K562 (cell line): ENCODE measurements at regions not wholly inside any gene's neighbourhood (a gene's known extent, or its start where the extent isn't known, plus 50 kb on each side); places are given as distances from the start of the nearest gene placed in this dataset.
"Not testable (repeated sequence)": the region's sequence is repeated elsewhere in the genome, so short reads cannot be mapped to it uniquely, and the experiment has no call there.

ENCODE experiments used
- ATAC-seq: fragments of 200-7000 bp; cut with Tn5 transposase; 3 replicates; pipeline ENCODE4 v1.9.1; 2020; ENCODE audit warnings: moderate library complexity
- BruUV-seq: library from RNA; stranded (reverse); fragments of 400-500 nt; replicated peaks from 2 replicates; lab custom pipeline; 2021; lab: Mats Ljungman, UMichigan
- CTCF ChIA-PET: fragments of 300-600 bp; formaldehyde crosslinking; extraction: SDS; loops from one replicate; lab custom pipeline; 2021; ENCODE audit warnings: low intra/inter-chr PET ratio; lab: Yijun Ruan, JAX
- POLR2A ChIA-PET: fragments of 300-600, 350-650 bp; sonication (Branson Sonifier 250); formaldehyde crosslinking; extraction: SDS; loops from one replicate; lab custom pipeline; 2021; ENCODE audit warnings: antibody characterized with exemption, inconsistent platforms; lab: Yijun Ruan, JAX
- DNase-seq, 4 experiments: peaks; one replicate each; pipeline versions ENCODE4 v3.0.0 to v3.0.0-alpha.2; 2011 to 2018; ENCODE audit warnings: low spot score in 3 of 4, mixed read lengths in 3 of 4; ENCODE audit errors: extremely low read depth in 1 of 4
- FAIRE-seq: peaks from 2 replicates; lab custom pipeline; 2011; peaks lifted over from hg19 to GRCh38; lab: Jason Lieb, UNC
- H2AFZ ChIP-seq: 2 replicates; pipeline ENCODE4 v1.6.0; 2011; ENCODE audit warnings: low read depth, low read length, control low read depth, inconsistent platforms
- H3K27ac ChIP-seq: fragments of 200-600 bp; 3 replicates; pipeline ENCODE4 v1.8.0; 2011; ENCODE audit warnings: low read depth, mild to moderate bottlenecking, control low read depth, inconsistent platforms, low read length, moderate library complexity, mixed read lengths; ENCODE audit errors: extremely low read depth
- H3K27me3 ChIP-seq, 2 experiments: fragments of 300-600 bp in 1 of 2; 2 replicates in 1 of 2; 3 replicates in 1 of 2; pipeline versions ENCODE4 v1.6.0 to v1.8.0; 2011; ENCODE audit warnings: inconsistent platforms in 2 of 2, low read length in 2 of 2, mild to moderate bottlenecking in 1 of 2, mixed read lengths in 1 of 2, moderate library complexity in 1 of 2; ENCODE audit not compliant: control insufficient read depth in 2 of 2, insufficient read depth in 2 of 2
- H3K36me3 ChIP-seq: fragments of 300-600 bp; 3 replicates; pipeline ENCODE4 v1.8.0; 2011; ENCODE audit warnings: mild to moderate bottlenecking, low read length, inconsistent platforms; ENCODE audit not compliant: control insufficient read depth, insufficient read depth
- H3K4me1 ChIP-seq, 2 experiments: fragments of 200-600 bp in 1 of 2; replicated peaks in 1 of 2; 2 replicates in 1 of 2; 3 replicates in 1 of 2; pipeline versions ENCODE4 v1.5.1 to v1.8.0; 2011; ENCODE audit warnings: inconsistent platforms in 2 of 2, low read length in 2 of 2, mild to moderate bottlenecking in 1 of 2, mixed read lengths in 1 of 2, moderate library complexity in 1 of 2; ENCODE audit not compliant: control insufficient read depth in 2 of 2, insufficient read depth in 2 of 2
- H3K4me2 ChIP-seq: 2 replicates; pipeline ENCODE4 v1.6.1; 2011; ENCODE audit warnings: low read length, control low read depth, inconsistent platforms, mixed read lengths; ENCODE audit not compliant: insufficient read depth
- H3K4me3 ChIP-seq: fragments of 200-600 bp; sonication (generic), shearing (Covaris generic); 2 replicates; pipeline ENCODE4 v1.5.1; 2016; ENCODE audit warnings: control low read depth, inconsistent platforms
- H3K79me2 ChIP-seq: fragments of 200-600 bp; 3 replicates; pipeline ENCODE4 v1.8.0; 2011; ENCODE audit warnings: low read length, inconsistent platforms; ENCODE audit not compliant: control insufficient read depth, insufficient read depth
- H3K9ac ChIP-seq, 2 experiments: 2 replicates each; pipeline versions ENCODE4 v1.6.0 to v1.6.1; 2011; ENCODE audit warnings: low read depth in 2 of 2, low read length in 2 of 2, control low read depth in 1 of 2, inconsistent platforms in 1 of 2, mild to moderate bottlenecking in 1 of 2, mixed read lengths in 1 of 2; ENCODE audit not compliant: insufficient read depth in 1 of 2
- H3K9me1 ChIP-seq: one replicate; pipeline ENCODE4 v1.6.0; 2011; ENCODE audit warnings: inconsistent platforms, mild to moderate bottlenecking, low read length, moderate library complexity; ENCODE audit not compliant: control insufficient read depth, insufficient read depth
- H3K9me3 ChIP-seq: replicated peaks from 2 replicates; pipeline ENCODE4 v1.5.1; 2011; ENCODE audit warnings: low read depth, low read length, inconsistent platforms; ENCODE audit not compliant: control insufficient read depth, insufficient read depth
- H4K20me1 ChIP-seq: replicated peaks from 2 replicates; pipeline ENCODE4 v1.6.1; 2011; ENCODE audit warnings: low read length, inconsistent platforms, mixed read lengths; ENCODE audit not compliant: control insufficient read depth, insufficient read depth
- ZBTB40 ChIP-seq, 2 experiments: fragments of 450-650 bp in 1 of 2; sonication (generic) in 1 of 2; formaldehyde crosslinking in 1 of 2; IDR thresholded peaks; 2 replicates each; pipeline versions ENCODE4 v1.7.1 to v1.9.0; 2016 to 2022; ENCODE audit warnings: inconsistent platforms in 1 of 2, mild to moderate bottlenecking in 1 of 2, missing genetic modification reagents in 1 of 2
- WGBS: fragments of 100-300 bp; shearing (Covaris generic); methylation state at CpG from one replicate; pipeline ENCODE4 v1.1.6; 2016; ENCODE audit warnings: low coverage, mixed read lengths; ENCODE audit not compliant: insufficient coverage; ENCODE audit errors: missing lambda C conversion rate; 5-methylcytosine and 5-hydroxymethylcytosine counted together
- in situ Hi-C: fragments of 300-500 bp; cut with MboI; formaldehyde crosslinking; loops from 4 replicates; pipeline ENCODE4 v1.15.0; 2018; ENCODE audit warnings: inconsistent platforms, mixed read lengths
- intact Hi-C: fragments of 100-400 bp; cut with micrococcal nuclease; formaldehyde crosslinking; loops from 2 replicates; pipeline ENCODE4 v1.14.2; 2022

- H3K9ac ChIP-seq; H3K4me1 ChIP-seq; H3K9me3 ChIP-seq; H3K36me3 ChIP-seq; ATAC-seq; CTCF ChIA-PET; H3K4me3 ChIP-seq; DNase-seq; in situ Hi-C loops; H4K20me1 ChIP-seq; H3K27me3 ChIP-seq; H3K27ac ChIP-seq; H3K9me1 ChIP-seq; BruUV-seq; POLR2A ChIA-PET; H3K79me2 ChIP-seq; FAIRE-seq; H2AFZ ChIP-seq; H3K4me2 ChIP-seq; intact Hi-C loops; TF ChIP-seq ZBTB40 (CRISPR knock-in tag; IDR thresholded peaks at IDR 0.05): not testable (repeated sequence)
- peak; percentile 86 for TF ChIP-seq ZBTB40 (IDR thresholded peaks at IDR 0.05)
- WGBS: 0% methylated on average over 5 of the region's 5 CpGs
Observed at GRCh38 chr4:9539939-9540520, 95.8 kb downstream of the DEFB131A start.

DNA sequence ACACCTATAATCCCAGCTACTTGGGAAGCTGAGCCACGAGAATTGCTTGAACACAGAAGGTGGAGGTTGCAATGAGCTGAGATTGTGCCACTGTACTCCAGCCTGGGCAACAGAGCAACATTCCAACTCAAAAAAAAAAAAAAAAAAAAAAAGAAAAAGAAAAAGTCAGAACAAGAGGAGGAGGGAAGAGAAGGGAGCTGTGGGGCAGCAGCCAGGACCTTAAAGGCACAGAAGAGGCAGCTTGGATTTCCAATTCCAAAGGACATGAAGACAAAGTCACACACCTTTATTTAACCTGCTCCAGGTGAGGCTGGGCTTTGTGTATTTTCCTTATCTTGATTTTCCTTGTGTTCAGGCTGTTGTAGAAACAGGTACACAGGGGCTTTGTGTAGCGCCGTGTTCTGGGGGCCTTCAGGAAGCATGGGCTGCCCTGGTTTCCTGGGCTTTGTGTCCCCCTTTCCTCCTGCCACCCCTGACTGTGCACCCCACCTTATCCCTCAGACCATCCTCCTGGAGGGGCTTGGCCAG, 97.2 kb downstream of the DEFB131A start:
- H3K27me3 ChIP-seq, H2AFZ ChIP-seq, H3K36me3 ChIP-seq, H3K9ac ChIP-seq, H3K79me2 ChIP-seq, H3K4me2 ChIP-seq, H3K9me1 ChIP-seq, FAIRE-seq, POLR2A ChIA-PET, CTCF ChIA-PET, H3K9me3 ChIP-seq, BruUV-seq, ATAC-seq, H4K20me1 ChIP-seq, intact Hi-C loops, H3K27ac ChIP-seq, DNase-seq, H3K4me1 ChIP-seq, H3K4me3 ChIP-seq, in situ Hi-C loops: not testable (repeated sequence)
- 0% methylated on average over 3 of the region's 3 CpGs for WGBS
